Activated naive CD4-positive, alpha-beta T cell treated with anti-CD3 and anti-CD28 coated beads for 36 hours (primary cell): ENCODE measurements at regions not wholly inside any gene's neighbourhood (a gene's known extent, or its start where the extent isn't known, plus 50 kb on each side); places are given as distances from the start of the nearest gene placed in this dataset.

Source experiments
- CTCF ChIA-PET: fragments of 350-600 bp; sonication (Branson Sonifier 250); formaldehyde crosslinking; loops from one replicate; lab custom pipeline; 2021; ENCODE audit warnings: antibody characterized with exemption; lab: Charles Lee
- DNase-seq: peaks from one replicate; pipeline ENCODE4 v3.0.0-alpha.2; 2020
- H3K27ac Mint-ChIP-seq: one replicate; pipeline ENCODE4 v1.8.0; 2021; ENCODE audit warnings: mild to moderate bottlenecking, mixed read lengths
- H3K27me3 Mint-ChIP-seq: one replicate; pipeline ENCODE4 v1.8.0; 2021; ENCODE audit warnings: low read depth, mixed read lengths
- H3K36me3 Mint-ChIP-seq: one replicate; pipeline ENCODE4 v1.8.0; 2021; ENCODE audit warnings: low read depth, mixed read lengths
- H3K4me1 Mint-ChIP-seq: one replicate; pipeline ENCODE4 v1.8.0; 2021; ENCODE audit warnings: low read depth, mixed read lengths
- H3K4me3 Mint-ChIP-seq: one replicate; pipeline ENCODE4 v1.8.0; 2021; ENCODE audit warnings: mild to moderate bottlenecking, moderate library complexity, mixed read lengths
- H3K9me3 Mint-ChIP-seq: one replicate; pipeline ENCODE4 v1.8.0; 2021; ENCODE audit warnings: mixed read lengths
- intact Hi-C: fragments of 100-400 bp; cut with micrococcal nuclease; formaldehyde crosslinking; loops from one replicate; pipeline ENCODE4 v1.15.1; 2023

DNA sequence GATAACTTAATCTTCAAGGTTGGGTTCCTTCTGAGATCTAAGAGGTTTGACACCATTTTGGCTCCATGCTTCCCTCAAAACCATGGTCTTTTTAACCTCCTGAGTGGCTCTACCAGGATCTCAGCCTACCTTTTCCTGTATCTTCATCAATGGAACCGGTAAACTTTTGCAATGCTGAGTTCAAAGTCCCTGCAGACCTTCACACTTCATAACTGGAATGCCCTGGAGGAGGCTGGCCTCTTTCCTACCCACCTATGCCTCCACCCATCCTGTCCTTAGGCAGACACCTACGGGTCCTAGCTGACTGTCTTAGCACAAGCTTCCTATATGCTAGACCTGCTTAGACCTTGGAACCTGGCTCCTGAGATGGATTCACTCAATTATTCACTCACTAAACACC is 89.5 kb upstream of the EEA1 start:
- no peaks in the 10 kb centered on the region for H3K36me3 Mint-ChIP-seq
- intact Hi-C loops, result no loop called here
- no peaks in the 10 kb centered on the region for H3K4me1 Mint-ChIP-seq
- H3K9me3 Mint-ChIP-seq, result no peaks in the 10 kb centered on the region
- H3K27me3 Mint-ChIP-seq, result no peaks in the 10 kb centered on the region
- DNase-seq, result no peak
- H3K4me3 Mint-ChIP-seq, result no peak overlapping the region
- H3K27ac Mint-ChIP-seq, result no peak overlapping the region
- CTCF ChIA-PET, result interaction anchor here (1.0 to 1.3 kb wide), 2 partner anchors 31 to 33 kb away, joined by 3 to 8 read pairs; no protein-coding TSS in a partner anchor

DNA sequence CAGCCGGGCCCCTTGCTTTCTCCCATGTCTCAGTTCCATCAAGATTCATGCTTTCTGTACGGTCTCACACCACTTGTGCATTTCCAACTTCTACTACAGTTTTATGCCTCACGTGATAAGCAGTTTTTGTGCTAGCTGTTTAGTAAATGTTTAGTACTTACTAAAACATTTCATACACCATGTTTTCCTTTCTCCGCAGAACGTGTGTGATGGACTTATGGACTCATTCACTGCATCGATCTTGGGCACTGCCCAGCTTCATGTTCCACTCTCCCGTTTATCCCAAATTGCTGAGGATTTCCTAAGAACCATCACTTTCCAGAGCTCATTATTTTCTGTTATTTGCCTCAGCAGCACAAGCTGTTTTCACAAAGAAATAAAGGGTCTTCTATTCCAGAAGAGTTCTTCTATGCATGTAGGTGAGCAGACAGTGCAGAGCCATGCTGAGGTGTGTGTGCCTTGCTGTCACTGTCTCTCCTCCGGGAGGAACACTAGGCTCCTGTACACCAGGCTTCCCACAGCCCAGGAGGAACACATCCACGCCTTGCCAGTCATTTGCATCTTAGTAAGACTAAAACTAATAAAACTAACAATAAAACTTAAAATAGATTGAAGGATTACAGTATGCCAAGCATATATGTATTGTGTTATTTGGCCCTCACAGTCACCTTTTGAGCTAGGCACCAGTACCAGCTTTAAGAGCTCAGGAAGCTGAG is 90.3 kb upstream of the EEA1 start:
- H3K27me3 Mint-ChIP-seq, result no peaks in the 10 kb centered on the region
- no peaks in the 10 kb centered on the region for H3K36me3 Mint-ChIP-seq
- CTCF ChIA-PET, result interaction anchor here (1.0 to 1.3 kb wide), 3 partner anchors 10 to 33 kb away, joined by 3 to 8 read pairs (median 4); no protein-coding TSS in a partner anchor
- H3K9me3 Mint-ChIP-seq, result no peaks in the 10 kb centered on the region
- intact Hi-C loops, result no loop called here
- H3K4me3 Mint-ChIP-seq, result no peak overlapping the region
- no peak overlapping the region for H3K27ac Mint-ChIP-seq
- no peaks in the 10 kb centered on the region for H3K4me1 Mint-ChIP-seq
- no peak for DNase-seq

DNA sequence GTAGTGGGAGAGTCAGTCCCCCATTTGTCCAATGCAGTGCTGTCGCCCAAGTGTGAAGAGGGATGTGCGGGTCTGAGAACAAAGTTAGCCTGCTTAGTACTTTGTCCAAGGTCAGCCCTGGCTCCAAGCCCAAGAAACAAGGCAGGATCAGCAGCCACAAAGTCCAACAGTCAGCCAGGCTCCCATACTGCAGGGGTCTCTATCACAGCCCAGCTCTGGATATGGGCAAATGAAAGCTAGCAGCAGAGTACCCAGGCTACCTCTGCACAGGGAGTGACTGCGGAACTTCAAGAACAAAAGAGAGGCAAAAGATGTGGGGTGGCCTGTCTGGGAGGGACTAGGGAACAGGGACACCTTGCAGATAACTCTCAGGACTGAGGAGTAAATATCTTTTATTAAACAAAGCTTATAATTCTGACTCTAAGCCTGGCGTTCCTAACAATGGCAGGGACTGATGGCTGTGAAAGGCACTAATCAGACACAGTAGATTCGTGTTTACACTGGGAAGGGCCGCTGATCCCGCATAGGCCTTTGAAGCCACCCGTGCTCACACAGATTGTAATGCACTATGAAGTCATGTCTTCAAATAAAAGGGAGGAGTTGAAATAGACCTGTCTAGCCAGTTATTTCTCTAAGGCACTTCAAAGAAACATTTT is 91.0 kb upstream of the EEA1 start:
- DNase-seq, result no peak

DNA sequence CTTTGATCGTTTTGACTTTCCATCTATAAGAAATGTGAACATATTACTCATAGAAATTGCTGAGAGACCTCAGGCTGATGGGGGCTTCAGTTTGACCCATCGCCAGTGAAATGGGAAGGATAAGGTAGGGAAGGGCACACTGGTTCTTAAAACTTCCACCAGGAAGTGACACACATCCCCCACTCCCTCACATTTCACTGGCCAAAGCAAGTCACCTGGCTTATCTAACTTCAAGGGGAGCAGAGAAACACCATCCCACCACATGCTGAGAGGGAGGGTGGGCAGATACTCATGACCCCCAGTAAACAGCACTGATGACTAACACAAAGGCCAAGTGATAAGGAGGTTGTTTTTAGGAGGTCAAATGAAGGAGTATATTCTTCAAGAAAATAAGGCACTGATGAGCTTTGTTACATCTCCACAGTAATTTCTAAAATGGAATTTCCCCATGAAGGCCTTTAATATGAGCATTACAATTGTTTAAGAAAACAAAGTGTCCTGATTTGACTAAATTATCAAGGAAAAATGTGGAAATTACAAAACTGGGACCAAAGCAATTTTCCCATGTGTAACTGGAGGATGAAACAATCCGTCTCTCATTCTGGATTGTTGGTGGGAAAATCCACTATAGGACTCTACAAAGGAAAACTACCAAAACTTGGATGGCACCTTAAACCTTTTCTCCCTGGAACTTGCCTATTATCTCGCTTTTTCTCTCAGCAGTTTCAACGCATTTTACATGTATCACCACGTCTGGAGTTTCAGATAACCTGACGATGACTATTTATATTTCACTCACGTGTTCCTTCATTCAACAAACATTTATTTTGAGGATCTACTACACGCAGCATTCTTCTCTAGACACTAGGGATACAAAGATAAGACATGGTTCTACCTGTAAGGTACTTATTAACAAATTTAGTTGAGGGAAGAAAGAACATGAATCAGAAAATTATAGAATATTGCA is 91.8 kb upstream of the EEA1 start:
- CTCF ChIA-PET, result interaction anchor here (1.1 kb wide), 1 partner anchor 11 kb away, joined by 3 read pairs; no protein-coding TSS in a partner anchor
- intact Hi-C loops, result no loop called here
- Mint-ChIP-seq H3K36me3 (no peaks in the 10 kb centered on the region), H3K4me3 (no peak overlapping the region), H3K27ac (no peak overlapping the region), H3K4me1 (no peaks in the 10 kb centered on the region), H3K9me3 (no peaks in the 10 kb centered on the region), H3K27me3 (no peaks in the 10 kb centered on the region)
- no peak for DNase-seq

More for the DNA sequence above, 91.0 kb upstream of the EEA1 start:
- no peaks in the 10 kb centered on the region for H3K9me3 Mint-ChIP-seq
- CTCF ChIA-PET, result interaction anchor here (1.2 kb wide), 1 partner anchor 11 kb away, joined by 4 read pairs; no protein-coding TSS in a partner anchor
- intact Hi-C loops, result no loop called here
- H3K36me3 Mint-ChIP-seq, result no peaks in the 10 kb centered on the region
- no peaks in the 10 kb centered on the region for H3K4me1 Mint-ChIP-seq
- no peaks in the 10 kb centered on the region for H3K27me3 Mint-ChIP-seq
- H3K27ac Mint-ChIP-seq, result no peak overlapping the region
- H3K4me3 Mint-ChIP-seq, result no peak overlapping the region

DNA sequence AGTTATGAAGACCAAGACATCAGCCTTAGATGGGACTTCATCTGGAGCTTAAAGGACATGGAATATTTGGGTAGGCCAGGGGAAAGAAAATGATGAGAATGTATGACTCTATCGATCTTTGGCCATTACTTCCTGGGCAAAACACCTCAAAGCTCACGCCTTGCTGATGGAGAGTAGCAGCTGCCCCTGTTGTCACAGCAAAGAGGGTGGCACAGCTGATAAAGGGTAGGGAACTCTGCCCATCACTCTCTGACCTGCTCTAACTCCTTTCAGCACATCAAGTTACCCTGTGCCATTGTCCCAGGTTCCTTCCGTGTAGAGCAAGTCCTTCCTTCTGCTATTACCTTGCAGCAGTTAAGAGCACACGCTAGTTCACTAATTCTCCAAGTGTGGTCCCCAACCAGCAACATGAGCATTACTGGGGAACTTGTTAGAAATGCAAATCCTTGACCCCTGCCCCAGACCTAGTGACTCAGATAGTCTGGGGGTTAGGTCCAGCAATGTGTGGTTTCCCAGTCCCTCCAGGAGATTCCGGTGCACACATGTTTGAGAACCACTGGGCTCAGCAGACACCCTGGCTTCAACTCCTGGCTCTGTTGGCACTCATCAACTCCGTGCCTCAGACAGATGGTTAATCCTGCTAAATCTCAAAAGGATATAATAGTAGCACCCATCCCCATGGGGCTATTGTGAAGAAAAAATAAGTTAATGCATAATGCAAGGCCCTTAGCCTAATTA is 93.7 kb upstream of the EEA1 start:
- H3K27me3 Mint-ChIP-seq, result no peaks in the 10 kb centered on the region
- H3K4me3 Mint-ChIP-seq, result no peak overlapping the region
- CTCF ChIA-PET, result interaction anchor here (1.1 kb wide), 1 partner anchor 9 kb away, joined by 3 read pairs; no protein-coding TSS in a partner anchor
- no peak for DNase-seq
- H3K27ac Mint-ChIP-seq, result no peak overlapping the region
- no peaks in the 10 kb centered on the region for H3K36me3 Mint-ChIP-seq
- intact Hi-C loops, result no loop called here
- H3K9me3 Mint-ChIP-seq, result no peaks in the 10 kb centered on the region
- no peaks in the 10 kb centered on the region for H3K4me1 Mint-ChIP-seq

DNA sequence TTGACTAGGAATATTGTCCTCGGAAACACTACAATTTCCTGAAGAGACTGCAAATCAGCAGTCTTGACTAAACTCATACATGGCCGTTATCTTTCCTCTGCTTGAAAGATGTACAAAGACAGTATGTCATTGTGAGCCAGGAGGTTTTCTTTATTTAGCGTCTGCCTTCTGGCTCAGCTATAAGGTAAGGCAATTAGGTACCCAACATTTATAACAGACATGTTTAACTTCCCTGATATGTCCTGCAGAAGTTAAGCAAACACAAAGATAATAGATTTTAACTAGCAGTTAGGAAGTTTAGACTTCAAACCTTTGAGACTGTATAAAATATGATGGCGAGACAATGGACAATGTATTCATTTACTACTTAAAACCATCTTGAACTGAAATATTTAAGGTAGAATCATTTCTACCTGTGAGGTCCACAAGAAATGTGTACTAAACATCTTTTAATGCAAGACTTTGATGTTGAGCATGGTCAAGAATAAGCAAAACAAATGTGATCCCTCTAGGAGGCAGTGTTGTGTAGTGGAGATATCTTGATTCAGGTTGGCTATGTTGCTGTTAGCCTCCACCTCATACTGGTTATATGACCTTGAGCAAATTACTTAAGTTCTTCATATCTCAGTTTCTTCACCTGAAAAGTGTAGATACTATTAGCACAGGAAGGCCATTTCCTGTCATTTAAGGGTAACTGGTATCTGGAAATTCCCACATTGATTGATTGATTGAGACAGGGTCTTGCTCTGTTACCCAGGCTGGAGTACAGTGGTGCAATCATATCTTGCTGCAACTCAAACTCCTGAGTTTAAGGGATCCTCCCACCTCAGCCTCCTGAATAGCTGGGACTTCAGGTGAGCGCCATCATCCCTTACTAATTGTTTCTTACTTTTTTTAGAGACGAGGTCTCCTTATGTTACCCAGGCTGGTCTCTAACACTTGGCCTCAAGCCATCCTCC is 96.3 kb upstream of the EEA1 start:
- DNase-seq, result no peak
- H3K27me3 Mint-ChIP-seq, result peaks cover 3% of the 10 kb centered on the region
- intact Hi-C loops, result loop anchor here (1.0 kb wide), 3 partner anchors 240 to 394 kb away; no protein-coding TSS in a partner anchor
- H3K4me1 Mint-ChIP-seq, result no peaks in the 10 kb centered on the region
- H3K36me3 Mint-ChIP-seq, result no peaks in the 10 kb centered on the region
- CTCF ChIA-PET, result interaction anchor here (0.7 kb wide), 1 partner anchor 1083 kb away, joined by 3 read pairs; no protein-coding TSS in a partner anchor
- H3K4me3 Mint-ChIP-seq, result no peak overlapping the region
- H3K27ac Mint-ChIP-seq, result no peak overlapping the region
- H3K9me3 Mint-ChIP-seq, result no peaks in the 10 kb centered on the region

DNA sequence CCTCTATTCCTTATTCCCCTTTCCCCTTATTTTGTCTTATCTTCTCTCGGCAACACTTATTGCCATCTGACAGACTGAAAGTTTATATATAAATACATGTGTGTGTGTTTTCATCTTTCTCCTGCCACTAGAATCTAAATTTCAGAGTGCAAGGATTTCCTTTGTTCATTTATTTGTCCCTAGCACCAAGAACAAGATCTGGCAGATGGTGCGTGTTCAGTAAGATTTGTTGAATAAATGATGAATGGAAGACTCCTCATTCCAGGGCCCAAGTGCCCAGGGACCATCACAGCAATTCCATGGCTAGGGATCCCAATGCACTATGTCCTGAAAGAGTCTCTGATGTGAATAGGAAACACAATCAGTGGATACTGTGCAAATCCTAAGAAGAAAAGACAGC is 97.9 kb upstream of the EEA1 start:
- Mint-ChIP-seq H3K4me3 (no peak overlapping the region), H3K4me1 (no peaks in the 10 kb centered on the region), H3K27ac (no peak overlapping the region), H3K9me3 (no peaks in the 10 kb centered on the region), H3K36me3 (no peaks in the 10 kb centered on the region), H3K27me3 (peaks cover 3% of the 10 kb centered on the region)
- intact Hi-C loops, result no loop called here
- CTCF ChIA-PET, result interaction anchor here (0.8 to 1.4 kb wide), 2 partner anchors 354 to 393 kb away, joined by 3 read pairs; no protein-coding TSS in a partner anchor
- no peak for DNase-seq

DNA sequence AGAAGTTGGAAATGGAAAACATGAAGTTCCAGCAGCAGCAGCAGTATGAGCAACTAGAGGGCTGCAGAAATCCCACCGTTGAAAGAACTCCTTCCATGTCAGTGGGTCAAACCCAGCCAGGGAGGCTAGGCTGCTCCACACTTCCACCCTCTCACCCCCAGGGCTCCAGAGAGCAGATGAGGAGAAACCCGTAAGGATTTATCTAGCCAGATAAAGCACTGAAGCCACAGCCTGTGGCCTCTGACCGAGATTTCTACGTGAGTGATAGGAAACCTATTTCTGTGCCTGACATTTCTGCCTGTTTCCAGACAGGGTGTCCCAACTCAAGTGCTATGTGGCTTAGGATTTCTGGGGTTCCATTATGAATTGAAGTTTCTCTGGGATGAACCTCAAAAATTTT is 100.0 kb upstream of the EEA1 start:
- Mint-ChIP-seq H3K27me3 (peaks cover 5% of the 10 kb centered on the region), H3K9me3 (no peaks in the 10 kb centered on the region), H3K27ac (no peak overlapping the region), H3K36me3 (no peaks in the 10 kb centered on the region), H3K4me3 (no peak overlapping the region), H3K4me1 (no peaks in the 10 kb centered on the region)
- no peak for DNase-seq
- intact Hi-C loops, result no loop called here
- CTCF ChIA-PET, result interaction anchor here (0.7 kb wide), 1 partner anchor 221 kb away, joined by 3 read pairs; no protein-coding TSS in a partner anchor

DNA sequence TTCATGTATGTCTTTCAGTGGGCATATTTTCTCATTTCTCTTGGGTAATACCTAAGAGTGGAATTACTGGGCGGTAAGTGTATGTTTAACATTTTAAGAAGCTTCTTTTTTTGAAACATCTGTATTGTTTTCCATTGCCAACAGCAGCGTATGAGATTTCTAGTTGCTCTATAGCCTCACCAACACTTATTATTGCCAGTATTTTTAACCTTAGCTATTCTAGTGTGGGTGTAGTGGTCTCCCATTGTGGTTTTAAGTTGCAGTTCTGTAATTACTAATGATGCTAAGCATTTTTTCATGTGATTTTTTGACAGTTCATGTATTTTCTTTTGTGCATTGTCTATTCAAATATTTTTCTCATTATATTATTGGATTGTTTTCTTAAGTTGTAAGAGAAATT is 101.9 kb upstream of the EEA1 start:
- Mint-ChIP-seq H3K36me3 (no peaks in the 10 kb centered on the region), H3K27me3 (peaks cover 10% of the 10 kb centered on the region), H3K4me1 (no peaks in the 10 kb centered on the region), H3K27ac (no peak overlapping the region), H3K9me3 (no peaks in the 10 kb centered on the region), H3K4me3 (no peak overlapping the region)
- intact Hi-C loops, result no loop called here
- DNase-seq, result no peak
- CTCF ChIA-PET, result interaction anchor here (0.9 to 1.3 kb wide), 2 partner anchors 9 to 44 kb away, joined by 3 read pairs; no protein-coding TSS in a partner anchor

DNA sequence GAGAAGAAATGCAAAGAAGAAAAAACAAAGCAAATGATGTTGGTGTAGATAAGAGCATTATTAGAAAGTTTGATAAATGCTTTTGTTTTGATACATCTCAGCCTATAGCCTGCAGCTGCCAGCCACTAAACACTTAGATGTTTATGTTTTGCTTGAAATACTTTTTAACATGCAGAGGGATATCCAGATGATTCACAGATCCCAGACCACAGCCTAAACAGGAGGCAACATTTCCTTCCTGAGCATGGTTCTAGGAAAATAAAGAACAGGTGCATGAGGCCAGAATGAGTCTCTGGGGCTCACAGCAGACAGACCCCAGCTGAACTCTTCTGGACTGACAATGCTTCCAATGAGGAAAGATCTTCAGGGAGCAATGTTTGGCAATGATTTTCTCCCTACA is 103.7 kb upstream of the EEA1 start:
- no peak overlapping the region for H3K27ac Mint-ChIP-seq
- H3K4me1 Mint-ChIP-seq, result no peaks in the 10 kb centered on the region
- no peaks in the 10 kb centered on the region for H3K9me3 Mint-ChIP-seq
- CTCF ChIA-PET, result no interaction called here
- DNase-seq, result no peak
- peaks cover 10% of the 10 kb centered on the region for H3K27me3 Mint-ChIP-seq
- no peaks in the 10 kb centered on the region for H3K36me3 Mint-ChIP-seq
- H3K4me3 Mint-ChIP-seq, result no peak overlapping the region
- intact Hi-C loops, result no loop called here
